ENCODE measurements at regions not wholly inside any gene's neighbourhood (a gene's known extent, or its start where the extent isn't known, plus 50 kb on each side); places are given as distances from the start of the nearest gene placed in this dataset.
A peak's percentile ranks its signal among the peaks of the same experiment; 100 is the strongest.

- Mint-ChIP-seq H3K9me3 (no peaks in the 10 kb centered on the region), H3K27me3 (ENCODE audit: insufficient read depth) (no peaks in the 10 kb centered on the region), H3K27ac (no peak overlapping the region), H3K4me1 (no peaks in the 10 kb centered on the region), H3K4me3 (no peak overlapping the region), H3K36me3 (ENCODE audit: low read depth) (no peaks in the 10 kb centered on the region)
- Histone ChIP-seq H3K9ac (ENCODE audit: extremely low read depth, low read length, poor library complexity, severe bottlenecking) (no peak overlapping the region), H3K4me1 (ENCODE audit: control insufficient read depth, insufficient read depth, low read length) (no peaks in the 10 kb centered on the region), H3K4me3 (ENCODE audit: low read length) (no peak overlapping the region), H3K9me3 (ENCODE audit: control insufficient read depth, low read length) (no peaks in the 10 kb centered on the region), H3K27ac (ENCODE audit: low read depth, low read length) (no peak overlapping the region), H3K27me3 (ENCODE audit: control insufficient read depth, insufficient read depth, low read length, poor library complexity, severe bottlenecking) (no peaks in the 10 kb centered on the region), H3K36me3 (ENCODE audit: control insufficient read depth, insufficient read depth, low read length) (no peaks in the 10 kb centered on the region)
- DNase-seq: no peak
- TF ChIP-seq CTCF (conservative IDR thresholded peaks at IDR 0.05): no peak
These were observed 1063.3 kb downstream of the ADGRL3 start for GRCh38 chr4:62263454-62263853.

- 39 to 50% methylated on average over 1 of the region's 1 CpG for whole genome bisulfite sequencing, 2 experiments (ENCODE audit: insufficient coverage in 1 of 2, insufficient read length in 1 of 2)
- no peak for DNase-seq
- Histone ChIP-seq H3K27me3 (ENCODE audit: control insufficient read depth, insufficient read depth, low read length, poor library complexity, severe bottlenecking) (no peaks in the 10 kb centered on the region), H3K9ac (ENCODE audit: extremely low read depth, low read length, poor library complexity, severe bottlenecking) (no peak overlapping the region), H3K36me3 (ENCODE audit: control insufficient read depth, insufficient read depth, low read length) (no peaks in the 10 kb centered on the region), H3K4me3 (ENCODE audit: low read length) (no peak overlapping the region), H3K9me3 (ENCODE audit: control insufficient read depth, low read length) (no peaks in the 10 kb centered on the region), H3K27ac (ENCODE audit: low read depth, low read length) (no peak overlapping the region), H3K4me1 (ENCODE audit: control insufficient read depth, insufficient read depth, low read length) (no peaks in the 10 kb centered on the region)
- Mint-ChIP-seq H3K4me3 (no peak overlapping the region), H3K27me3 (ENCODE audit: insufficient read depth) (no peaks in the 10 kb centered on the region), H3K36me3 (ENCODE audit: low read depth) (no peaks in the 10 kb centered on the region), H3K27ac (no peak overlapping the region), H3K4me1 (no peaks in the 10 kb centered on the region), H3K9me3 (no peaks in the 10 kb centered on the region)
- no peak for TF ChIP-seq CTCF (conservative IDR thresholded peaks at IDR 0.05)
These were observed 1062.5 kb downstream of the ADGRL3 start for GRCh38 chr4:62262676-62263075.

- H3K36me3 Mint-ChIP-seq (ENCODE audit: low read depth): no peaks in the 10 kb centered on the region
- Histone ChIP-seq H3K9me3 (ENCODE audit: control insufficient read depth, low read length) (no peaks in the 10 kb centered on the region), H3K4me1 (ENCODE audit: control insufficient read depth, insufficient read depth, low read length) (no peaks in the 10 kb centered on the region), H3K27me3 (ENCODE audit: control insufficient read depth, insufficient read depth, low read length, poor library complexity, severe bottlenecking) (no peaks in the 10 kb centered on the region), H3K4me3 (ENCODE audit: low read length) (no peak overlapping the region), H3K9ac (ENCODE audit: extremely low read depth, low read length, poor library complexity, severe bottlenecking) (no peak overlapping the region), H3K27ac (ENCODE audit: low read depth, low read length) (no peak overlapping the region), H3K36me3 (ENCODE audit: control insufficient read depth, insufficient read depth, low read length) (no peaks in the 10 kb centered on the region)
- H3K27me3 Mint-ChIP-seq (ENCODE audit: insufficient read depth): no peaks in the 10 kb centered on the region
- H3K9me3 Mint-ChIP-seq: no peaks in the 10 kb centered on the region
- no peak for TF ChIP-seq CTCF (conservative IDR thresholded peaks at IDR 0.05)
- peak; percentile 51 for DNase-seq
- H3K4me1 Mint-ChIP-seq: no peaks in the 10 kb centered on the region
- WGBS, 2 experiments (ENCODE audit: insufficient coverage in 1 of 2, insufficient read length in 1 of 2): 53 to 74% methylated on average over 2 to 3 of the region's 3 CpGs
- H3K27ac Mint-ChIP-seq: no peak overlapping the region
- no peak overlapping the region for H3K4me3 Mint-ChIP-seq
These were observed 1060.1 kb downstream of the ADGRL3 start for GRCh38 chr4:62260254-62260653.
